ENCODE measurements at regions not wholly inside any gene's neighbourhood (a gene's known extent, or its start where the extent isn't known, plus 50 kb on each side); places are given as distances from the start of the nearest gene placed in this dataset.

- peak overlapping the region in 1 of 7 donors; percentile 51 for H3K27ac Mint-ChIP-seq
- H3K4me3 Mint-ChIP-seq = no peak overlapping the region
- H3K4me3 ChIP-seq (replicated peaks in 1 of 3; ENCODE audit: low read depth in 2 of 3, low read length in 3 of 3) = no peak overlapping the region
- no peak for TF ChIP-seq CTCF (IDR thresholded peaks at IDR 0.05)
- no peaks in the 10 kb centered on the region for H3K4me1 ChIP-seq (ENCODE audit: control insufficient read depth in 1 of 2, insufficient read depth in 2 of 2, low read length in 2 of 2)
- no peak overlapping the region for H3K27ac ChIP-seq (ENCODE audit: low read depth in 1 of 2, low read length in 2 of 2)
- H3K36me3 Mint-ChIP-seq = no peaks in the 10 kb centered on the region
- H3K4me1 Mint-ChIP-seq = no peaks in the 10 kb centered on the region
- no peak overlapping the region for H2AFZ ChIP-seq (ENCODE audit: insufficient read depth, low read depth, low read length, poor library complexity, severe bottlenecking)
- WGBS (ENCODE audit: insufficient coverage) = 65% methylated on average over 6 of the region's 12 CpGs
- peaks cover 0 to 4% (median 0%) of the 10 kb centered on the region in 7 donors for H3K9me3 Mint-ChIP-seq
- no peaks in the 10 kb centered on the region for H3K79me2 ChIP-seq (ENCODE audit: insufficient read depth, low read length)
- no peak for DNase-seq
- no peak overlapping the region for H3K4me2 ChIP-seq (replicated peaks; ENCODE audit: extremely low read depth, low read length, poor library complexity, severe bottlenecking)
- peaks cover 14 to 36% (median 23%) of the 10 kb centered on the region in 3 donors for H3K27me3 Mint-ChIP-seq (ENCODE audit: low read depth in 3 of 3)
- H3K9ac ChIP-seq (ENCODE audit: insufficient read depth, low read length, poor library complexity, severe bottlenecking) = no peak overlapping the region
- peaks cover 22 to 32% of the 10 kb centered on the region in 2 donors for H3K27me3 ChIP-seq (ENCODE audit: control insufficient read depth in 2 of 2, insufficient read depth in 2 of 2, low read length in 2 of 2)
- intact Hi-C loops (cut with micrococcal nuclease) = no loop called here
- no peaks in the 10 kb centered on the region for H3K36me3 ChIP-seq (replicated peaks in 1 of 2; ENCODE audit: control insufficient read depth in 1 of 2, insufficient read depth in 2 of 2, low read length in 2 of 2)
- H4K20me1 ChIP-seq (ENCODE audit: insufficient read depth, low read length) = no peaks in the 10 kb centered on the region
- no peaks in the 10 kb centered on the region for H3K9me3 ChIP-seq (replicated peaks in 1 of 2; ENCODE audit: control insufficient read depth in 1 of 2, insufficient read depth in 1 of 2, low read length in 2 of 2)
Observed at GRCh38 chr6:165842281-165842936, 179.4 kb upstream of the PDE10A start.

DNA sequence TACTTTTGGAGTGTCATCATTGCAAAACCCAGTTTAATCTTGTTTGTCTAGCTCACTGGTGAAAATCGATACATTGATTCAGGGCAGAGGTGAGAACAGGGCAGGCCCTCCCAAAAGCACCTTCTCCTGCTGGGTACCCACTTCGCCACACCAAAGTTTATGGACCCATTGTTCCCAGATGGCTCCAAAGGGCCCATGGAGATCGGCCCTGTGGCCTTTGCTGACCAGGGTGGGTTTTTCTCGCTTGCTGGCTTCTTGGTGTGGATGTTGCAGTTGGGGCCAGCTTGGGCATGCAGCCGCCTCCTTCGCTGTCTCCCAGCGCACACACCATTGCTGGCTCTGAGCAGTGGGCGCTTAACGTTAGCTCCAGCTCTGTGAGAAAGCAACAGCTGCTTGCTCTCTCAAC, 178.1 kb upstream of the PDE10A start:
- peaks cover 11 to 20% of the 10 kb centered on the region in 2 donors for H3K27me3 ChIP-seq (ENCODE audit: control insufficient read depth in 2 of 2, insufficient read depth in 2 of 2, low read length in 2 of 2)
- WGBS (ENCODE audit: insufficient coverage) = 93% methylated on average over 6 of the region's 9 CpGs
- no peak overlapping the region for H3K9ac ChIP-seq (ENCODE audit: insufficient read depth, low read length, poor library complexity, severe bottlenecking)
- H4K20me1 ChIP-seq (ENCODE audit: insufficient read depth, low read length) = no peaks in the 10 kb centered on the region
- no peaks in the 10 kb centered on the region for H3K4me1 ChIP-seq (ENCODE audit: control insufficient read depth in 1 of 2, insufficient read depth in 2 of 2, low read length in 2 of 2)
- no peak overlapping the region for H3K4me2 ChIP-seq (replicated peaks; ENCODE audit: extremely low read depth, low read length, poor library complexity, severe bottlenecking)
- intact Hi-C loops (cut with micrococcal nuclease) = no loop called here
- H3K4me3 ChIP-seq (replicated peaks in 1 of 3; ENCODE audit: low read depth in 2 of 3, low read length in 3 of 3) = no peak overlapping the region
- H3K9me3 ChIP-seq (replicated peaks in 1 of 2; ENCODE audit: control insufficient read depth in 1 of 2, insufficient read depth in 1 of 2, low read length in 2 of 2) = no peaks in the 10 kb centered on the region
- no peaks in the 10 kb centered on the region for H3K79me2 ChIP-seq (ENCODE audit: insufficient read depth, low read length)
- Mint-ChIP-seq H3K4me1 (no peaks in the 10 kb centered on the region), H3K9me3 (peaks cover 0 to 4% (median 0%) of the 10 kb centered on the region in 7 donors), H3K27ac (no peak overlapping the region), H3K36me3 (no peaks in the 10 kb centered on the region), H3K4me3 (no peak overlapping the region), H3K27me3 (ENCODE audit: low read depth in 3 of 3) (peaks cover 7 to 27% (median 15%) of the 10 kb centered on the region in 3 donors)
- no peak for DNase-seq
- H2AFZ ChIP-seq (ENCODE audit: insufficient read depth, low read depth, low read length, poor library complexity, severe bottlenecking) = no peak overlapping the region
- H3K36me3 ChIP-seq (replicated peaks in 1 of 2; ENCODE audit: control insufficient read depth in 1 of 2, insufficient read depth in 2 of 2, low read length in 2 of 2) = no peaks in the 10 kb centered on the region
- TF ChIP-seq CTCF (IDR thresholded peaks at IDR 0.05) = no peak
- no peak overlapping the region for H3K27ac ChIP-seq (ENCODE audit: low read depth in 1 of 2, low read length in 2 of 2)
